Colonic mucosa (tissue), 4 donors: ENCODE measurements at regions not wholly inside any gene's neighbourhood (a gene's known extent, or its start where the extent isn't known, plus 50 kb on each side); places are given as distances from the start of the nearest gene placed in this dataset.

ENCODE experiments used
- DNase-seq: peaks from one replicate; pipeline ENCODE4 v3.0.0-alpha.2; 2020
- H3K27ac ChIP-seq: fragments of 200-600 bp; one replicate; pipeline ENCODE4 v1.8.0; 2021
- H3K27me3 ChIP-seq: fragments of 200-600 bp; one replicate; pipeline ENCODE4 v1.8.0; 2021
- H3K36me3 ChIP-seq: fragments of 200-600 bp; one replicate; pipeline ENCODE4 v1.8.0; 2021
- H3K4me1 ChIP-seq: fragments of 200-600 bp; one replicate; pipeline ENCODE4 v1.8.0; 2021; ENCODE audit warnings: mild to moderate bottlenecking
- H3K4me3 ChIP-seq: fragments of 200-600 bp; one replicate; pipeline ENCODE4 v1.8.0; 2021
- H3K9ac ChIP-seq, 2 donors: one replicate each; pipeline ENCODE4 v1.7.0; 2013; ENCODE audit warnings: control low read depth in 2 of 2, low read depth in 2 of 2, low read length in 2 of 2
- H3K9me3 ChIP-seq: fragments of 200-600 bp; one replicate; pipeline ENCODE4 v1.8.0; 2021
- intact Hi-C: fragments of 100-400 bp; cut with DNase I; formaldehyde crosslinking; loops from one replicate; pipeline ENCODE4 v1.14.1; 2022
- TF ChIP-seq, protein P1 (sequence below): fragments of 200-600 bp; IDR thresholded peaks from one replicate; pipeline ENCODE4 v1.8.0; 2022; ENCODE audit warnings: antibody characterized with exemption, mild to moderate bottlenecking
- donor health status: healthy.
- donor health status: DM: no; HTN: no; CAD: no.
- donor health status: DM: no; HTN: no; CAD: no.

DNA sequence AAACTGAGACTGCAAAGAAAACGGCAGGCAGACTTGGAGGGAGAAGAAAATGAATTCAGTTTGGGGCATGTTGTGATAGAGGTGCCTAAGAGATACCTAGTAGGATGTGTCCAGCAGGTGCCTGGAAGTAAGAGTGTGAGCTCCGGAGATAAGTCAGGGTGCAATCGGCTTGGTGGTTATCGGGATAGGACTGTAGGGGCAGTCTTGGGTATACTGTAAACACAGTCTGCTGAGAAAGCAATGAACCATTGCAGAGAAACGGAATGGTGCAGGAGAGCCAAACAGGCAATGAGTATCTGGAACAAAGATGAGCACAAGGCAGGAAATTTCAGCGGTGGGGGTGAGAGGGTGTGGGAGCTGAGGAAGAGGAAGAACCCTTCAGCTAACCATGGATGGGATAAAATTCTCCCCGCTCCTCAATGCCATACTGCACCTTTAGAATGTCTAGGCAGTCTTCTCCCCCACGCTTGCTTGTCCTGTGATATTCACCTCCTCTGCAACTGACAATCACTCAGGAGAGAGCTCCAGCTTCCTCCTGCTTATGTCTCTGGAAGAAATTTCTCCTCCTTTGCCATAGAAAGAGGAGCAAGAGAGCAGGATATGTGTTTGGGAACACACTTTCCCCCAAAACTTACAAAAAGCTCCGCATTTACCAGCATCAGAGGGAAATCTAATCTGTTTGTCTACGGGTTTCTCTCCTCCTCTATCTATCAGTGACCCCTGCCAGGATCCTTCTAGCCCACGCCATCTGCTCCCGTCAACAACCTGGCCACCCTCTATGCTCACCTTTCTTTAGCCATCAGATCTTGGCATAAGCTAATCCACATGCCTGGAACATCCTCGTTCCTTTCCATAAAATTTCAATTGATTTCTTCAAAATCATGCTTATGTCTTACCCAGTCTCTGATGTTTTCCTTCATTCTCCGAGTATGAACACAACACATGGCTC is 381.7 kb upstream of the JARID2 start:
- no peaks in the 10 kb centered on the region for H3K9me3 ChIP-seq
- no peak overlapping the region for H3K9ac ChIP-seq
- TF ChIP-seq, protein P1, sequence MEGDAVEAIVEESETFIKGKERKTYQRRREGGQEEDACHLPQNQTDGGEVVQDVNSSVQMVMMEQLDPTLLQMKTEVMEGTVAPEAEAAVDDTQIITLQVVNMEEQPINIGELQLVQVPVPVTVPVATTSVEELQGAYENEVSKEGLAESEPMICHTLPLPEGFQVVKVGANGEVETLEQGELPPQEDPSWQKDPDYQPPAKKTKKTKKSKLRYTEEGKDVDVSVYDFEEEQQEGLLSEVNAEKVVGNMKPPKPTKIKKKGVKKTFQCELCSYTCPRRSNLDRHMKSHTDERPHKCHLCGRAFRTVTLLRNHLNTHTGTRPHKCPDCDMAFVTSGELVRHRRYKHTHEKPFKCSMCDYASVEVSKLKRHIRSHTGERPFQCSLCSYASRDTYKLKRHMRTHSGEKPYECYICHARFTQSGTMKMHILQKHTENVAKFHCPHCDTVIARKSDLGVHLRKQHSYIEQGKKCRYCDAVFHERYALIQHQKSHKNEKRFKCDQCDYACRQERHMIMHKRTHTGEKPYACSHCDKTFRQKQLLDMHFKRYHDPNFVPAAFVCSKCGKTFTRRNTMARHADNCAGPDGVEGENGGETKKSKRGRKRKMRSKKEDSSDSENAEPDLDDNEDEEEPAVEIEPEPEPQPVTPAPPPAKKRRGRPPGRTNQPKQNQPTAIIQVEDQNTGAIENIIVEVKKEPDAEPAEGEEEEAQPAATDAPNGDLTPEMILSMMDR = no peak
- intact Hi-C loops = no loop called here
- no peak overlapping the region for H3K27ac ChIP-seq
- H3K4me1 ChIP-seq = no peaks in the 10 kb centered on the region
- H3K27me3 ChIP-seq = no peaks in the 10 kb centered on the region
- no peak for DNase-seq
- H3K4me3 ChIP-seq = no peak overlapping the region
- no peaks in the 10 kb centered on the region for H3K36me3 ChIP-seq

DNA sequence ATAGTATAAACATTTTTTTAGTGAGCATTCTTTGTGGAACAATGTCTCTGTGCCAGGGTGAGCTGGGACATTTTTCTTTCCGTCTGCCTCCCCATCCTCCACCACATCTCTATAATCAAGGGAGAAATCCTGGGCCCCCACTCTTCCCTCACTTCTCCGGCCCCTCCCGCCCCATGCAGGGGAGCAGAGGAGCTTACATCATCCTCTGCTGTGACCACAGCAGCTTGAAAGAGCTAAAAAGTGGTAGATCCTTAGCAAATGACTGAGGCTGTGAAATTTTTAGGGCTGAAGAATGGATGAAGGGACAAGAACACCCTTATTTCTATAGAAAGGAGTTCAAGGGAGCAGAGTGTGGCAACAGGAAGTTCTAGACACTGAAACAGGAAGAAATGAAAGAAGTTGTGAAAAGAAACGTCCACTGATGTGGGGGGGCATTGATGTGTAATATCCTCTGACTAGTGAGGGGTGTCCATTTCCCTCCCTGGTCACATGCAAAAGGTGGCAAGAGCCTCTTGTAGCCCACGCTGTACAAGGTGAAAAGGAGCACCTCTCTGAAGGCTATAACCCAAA is 380.3 kb upstream of the JARID2 start:
- intact Hi-C loops = no loop called here
- H3K9me3 ChIP-seq = no peaks in the 10 kb centered on the region
- DNase-seq = no peak
- no peak overlapping the region for H3K9ac ChIP-seq
- H3K4me3 ChIP-seq = no peak overlapping the region
- no peak overlapping the region for H3K27ac ChIP-seq
- no peaks in the 10 kb centered on the region for H3K27me3 ChIP-seq
- no peaks in the 10 kb centered on the region for H3K4me1 ChIP-seq
- no peaks in the 10 kb centered on the region for H3K36me3 ChIP-seq
- TF ChIP-seq, protein P1 = no peak

DNA sequence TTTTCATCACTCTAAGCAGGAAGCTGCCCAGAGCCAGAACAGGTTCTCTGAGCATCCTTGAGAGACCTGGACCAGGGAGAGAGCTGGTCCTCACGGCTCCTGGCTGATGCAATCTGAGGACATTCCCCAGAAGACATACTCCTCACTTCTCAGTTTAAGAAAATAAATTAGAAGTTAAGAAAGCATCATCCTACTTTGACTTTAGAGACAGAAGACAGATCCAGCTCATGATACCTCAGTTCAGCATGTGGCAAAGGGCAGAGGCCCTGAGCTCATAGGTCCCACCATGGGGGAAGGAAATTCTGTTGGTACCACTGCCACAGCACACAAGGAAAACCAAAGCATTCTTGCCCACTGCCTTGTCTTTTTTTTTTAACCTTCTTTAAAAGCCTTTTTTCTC is 378.1 kb upstream of the JARID2 start:
- no peak for DNase-seq
- no peaks in the 10 kb centered on the region for H3K27me3 ChIP-seq
- no peak overlapping the region for H3K9ac ChIP-seq
- TF ChIP-seq, protein P1 = no peak
- no peak overlapping the region for H3K4me3 ChIP-seq
- H3K36me3 ChIP-seq = no peaks in the 10 kb centered on the region
- intact Hi-C loops = no loop called here
- H3K4me1 ChIP-seq = no peaks in the 10 kb centered on the region
- no peaks in the 10 kb centered on the region for H3K9me3 ChIP-seq
- H3K27ac ChIP-seq = no peak overlapping the region

DNA sequence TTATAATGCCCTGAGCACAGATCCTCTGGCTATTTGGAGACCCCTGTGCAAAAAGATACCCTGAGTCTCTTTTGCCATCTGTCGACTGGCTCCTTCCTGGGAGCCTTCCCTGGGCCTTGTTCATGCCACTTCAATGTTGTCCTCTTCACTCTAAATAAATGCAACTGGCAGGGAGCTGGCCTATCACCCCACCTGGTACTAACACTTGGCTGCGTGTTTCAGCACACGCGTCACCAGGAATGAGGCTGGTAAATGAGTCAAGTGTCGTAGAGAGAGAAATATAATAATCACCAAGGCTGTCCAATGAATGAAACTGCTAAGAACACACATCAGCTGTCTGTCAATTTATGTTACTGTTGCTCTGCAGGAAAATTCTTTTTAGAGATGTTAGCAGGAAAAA is 374.6 kb upstream of the JARID2 start:
- Histone ChIP-seq H3K4me3 (no peak overlapping the region), H3K4me1 (no peaks in the 10 kb centered on the region), H3K36me3 (no peaks in the 10 kb centered on the region), H3K27ac (no peak overlapping the region), H3K27me3 (no peaks in the 10 kb centered on the region), H3K9ac (no peak overlapping the region), H3K9me3 (no peaks in the 10 kb centered on the region)
- DNase-seq = no peak
- TF ChIP-seq, protein P1 = no peak
- intact Hi-C loops = no loop called here

DNA sequence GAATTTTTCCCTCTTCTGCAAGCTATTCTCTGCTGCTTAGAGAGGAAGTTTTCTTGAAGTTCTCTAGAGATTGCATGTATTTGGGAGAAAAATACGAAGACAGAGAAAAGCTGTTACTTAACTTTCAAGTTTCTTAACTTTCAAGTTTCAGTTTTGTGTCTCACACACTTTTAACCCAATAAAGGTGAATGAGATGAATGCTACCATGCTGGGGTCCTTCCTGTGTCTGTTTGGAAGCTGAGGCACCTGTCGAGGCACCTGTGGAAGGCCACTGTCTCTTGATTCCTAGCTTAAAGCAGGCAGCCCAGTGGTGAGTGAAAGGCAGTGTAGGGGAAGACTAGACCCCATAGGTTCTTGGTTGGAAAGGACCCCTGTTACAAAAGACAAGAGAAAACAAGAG is 372.8 kb upstream of the JARID2 start:
- no peaks in the 10 kb centered on the region for H3K27me3 ChIP-seq
- no peaks in the 10 kb centered on the region for H3K9me3 ChIP-seq
- H3K4me1 ChIP-seq = no peaks in the 10 kb centered on the region
- intact Hi-C loops = no loop called here
- H3K36me3 ChIP-seq = no peaks in the 10 kb centered on the region
- H3K27ac ChIP-seq = no peak overlapping the region
- no peak for DNase-seq
- no peak overlapping the region for H3K4me3 ChIP-seq
- TF ChIP-seq, protein P1 = no peak
- no peak overlapping the region for H3K9ac ChIP-seq
